Kasumi-1 (cell line): ENCODE measurements at regions not wholly inside any gene's neighbourhood (a gene's known extent, or its start where the extent isn't known, plus 50 kb on each side); places are given as distances from the start of the nearest gene placed in this dataset.
"Not testable (repeated sequence)": the region's sequence is repeated elsewhere in the genome, so short reads cannot be mapped to it uniquely, and the experiment has no call there.

Experiments used
- DNase-seq, 2 experiments: peaks; one replicate each; lab custom pipeline; 2025; lab: John Stamatoyannopoulos, UW

DNA sequence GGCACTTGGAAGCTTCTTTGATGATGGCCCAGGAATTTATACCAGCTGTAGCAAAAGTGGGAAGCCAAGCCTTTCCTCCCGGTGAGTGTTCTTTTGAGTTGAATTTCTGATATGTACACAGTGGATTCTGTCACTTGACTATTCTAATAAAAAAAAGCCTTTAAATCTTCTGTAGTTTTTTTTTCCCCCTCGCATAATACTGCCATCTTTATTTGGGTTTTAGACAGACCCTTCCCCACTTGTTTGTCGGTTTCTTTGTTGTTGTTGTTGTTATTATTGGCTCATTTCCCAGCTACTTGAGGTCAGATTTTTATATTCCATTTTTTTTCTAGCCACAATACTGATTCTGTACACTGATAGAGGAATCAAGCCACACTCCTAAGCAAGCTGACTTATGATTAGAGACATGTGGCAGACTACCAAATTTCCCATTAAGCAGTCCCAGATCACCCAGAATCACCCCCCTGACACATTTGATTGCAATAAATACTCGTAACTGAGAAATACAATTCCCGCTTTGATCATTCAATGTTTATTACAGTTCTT is 122.4 kb upstream of the IL12A start:
- DNase-seq, result no peak

DNA sequence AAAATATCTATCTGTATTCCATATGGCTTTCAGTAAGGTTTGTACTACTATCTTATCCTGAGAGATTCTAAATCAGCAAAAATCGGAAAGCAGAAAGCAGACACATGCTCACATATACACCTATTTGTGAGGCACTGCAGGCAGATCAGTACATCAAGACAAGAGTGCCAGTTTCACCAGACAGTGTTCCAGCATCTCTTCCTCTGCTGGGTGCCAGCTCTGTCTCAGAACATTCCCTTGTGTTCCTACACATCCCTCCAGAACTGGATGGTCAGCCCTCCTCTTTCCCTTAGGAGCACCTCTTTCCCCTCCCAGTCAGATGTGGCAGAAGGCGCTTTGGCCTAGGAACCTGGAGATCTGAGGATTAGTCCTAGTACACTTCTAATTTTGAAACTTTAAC is 121.3 kb upstream of the IL12A start:
- DNase-seq, result no peak

DNA sequence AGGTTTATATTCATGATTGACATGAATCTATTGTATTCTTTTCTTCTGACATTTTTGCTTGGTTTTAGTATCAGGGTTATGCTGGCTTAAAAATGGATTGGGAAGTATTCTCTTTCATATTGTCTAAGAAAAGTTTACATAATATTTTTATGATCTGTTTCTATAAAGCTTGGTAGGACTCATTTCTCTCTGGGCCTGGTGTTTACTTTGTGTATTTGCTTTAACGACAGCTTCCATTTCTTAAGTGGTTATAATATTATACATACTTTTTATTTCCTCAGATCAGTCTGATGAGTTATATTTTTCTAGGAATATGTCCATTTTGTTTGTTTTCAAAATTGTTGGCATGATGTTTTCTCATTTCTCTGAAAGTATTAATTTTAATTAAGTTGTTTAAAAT is 117.9 kb upstream of the IL12A start:
- DNase-seq, result no peak

GRCh38 chr3:159872374-159873109 is 116.1 kb upstream of the IL12A start:
- peak in 1 of 2 experiments; percentile 7 for DNase-seq

GRCh38 chr3:159875116-159875515 is 113.5 kb upstream of the IL12A start:
- DNase-seq, result no peak

GRCh38 chr3:159877924-159878323 is 110.7 kb upstream of the IL12A start:
- no peak for DNase-seq

GRCh38 chr3:159879146-159879545 is 109.5 kb upstream of the IL12A start:
- DNase-seq, result no peak

GRCh38 chr3:159879598-159879997 is 109.0 kb upstream of the IL12A start:
- DNase-seq, result no peak

DNA sequence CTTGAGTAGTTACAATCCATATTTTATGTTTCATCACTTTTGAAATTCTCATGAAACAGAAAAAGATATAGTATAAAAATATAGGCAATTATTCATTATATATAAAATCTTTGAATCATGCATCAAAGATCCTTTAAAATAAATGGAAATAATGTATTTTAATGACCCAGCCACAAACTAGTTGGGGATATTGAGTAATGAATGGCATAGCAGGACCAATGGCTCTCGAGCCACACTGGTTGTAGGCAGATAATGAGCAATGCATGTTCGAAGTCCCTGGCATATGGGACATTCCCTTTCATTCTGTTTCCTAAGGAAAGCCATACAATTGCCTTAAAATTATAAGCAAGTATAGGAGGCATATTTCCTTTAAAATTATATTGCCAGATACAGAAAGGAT is 107.4 kb upstream of the IL12A start:
- no peak for DNase-seq

DNA sequence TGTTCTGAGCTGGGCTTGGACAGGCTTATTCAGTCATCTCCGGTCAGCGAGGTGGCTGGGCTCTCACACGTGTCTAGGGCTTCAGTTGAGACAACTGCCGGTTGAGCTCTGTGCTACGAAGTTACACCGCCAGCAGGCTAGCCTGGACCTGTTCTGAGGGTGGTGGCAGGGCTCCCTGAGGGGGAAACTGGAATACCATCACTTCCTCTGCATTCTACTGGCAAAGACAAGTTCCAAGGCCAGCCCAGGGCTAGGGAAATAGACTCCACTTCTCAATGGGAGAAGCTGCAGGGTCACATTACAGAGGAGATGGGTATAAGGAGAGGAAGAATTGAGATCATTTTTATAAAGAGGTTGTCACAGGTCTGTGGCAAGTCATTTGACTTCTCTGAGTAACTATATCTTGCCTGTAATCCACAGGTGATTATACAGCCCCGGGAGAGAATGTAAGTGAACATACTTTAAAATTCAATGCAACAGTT is 106.8 kb upstream of the IL12A start:
- DNase-seq, result no peak

DNA sequence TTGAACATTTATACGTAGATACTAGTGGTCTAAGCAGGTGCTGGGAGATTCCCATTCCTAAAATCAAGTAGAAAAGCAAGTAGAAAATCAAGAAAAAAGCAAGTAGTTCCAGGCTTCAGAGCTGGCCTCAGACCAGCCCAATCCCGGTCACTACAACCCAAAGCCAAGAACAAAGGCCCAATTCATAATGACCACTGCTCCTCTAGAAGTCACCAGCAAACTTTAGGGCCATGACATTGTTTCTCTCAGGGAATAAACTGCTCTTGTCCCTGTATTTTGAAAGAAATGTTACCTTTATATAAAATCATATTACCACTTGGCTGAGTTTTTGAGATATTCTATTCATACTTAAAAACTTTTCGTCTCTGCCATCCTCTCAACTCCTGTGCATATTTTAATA is 106.3 kb upstream of the IL12A start:
- no peak for DNase-seq

DNA sequence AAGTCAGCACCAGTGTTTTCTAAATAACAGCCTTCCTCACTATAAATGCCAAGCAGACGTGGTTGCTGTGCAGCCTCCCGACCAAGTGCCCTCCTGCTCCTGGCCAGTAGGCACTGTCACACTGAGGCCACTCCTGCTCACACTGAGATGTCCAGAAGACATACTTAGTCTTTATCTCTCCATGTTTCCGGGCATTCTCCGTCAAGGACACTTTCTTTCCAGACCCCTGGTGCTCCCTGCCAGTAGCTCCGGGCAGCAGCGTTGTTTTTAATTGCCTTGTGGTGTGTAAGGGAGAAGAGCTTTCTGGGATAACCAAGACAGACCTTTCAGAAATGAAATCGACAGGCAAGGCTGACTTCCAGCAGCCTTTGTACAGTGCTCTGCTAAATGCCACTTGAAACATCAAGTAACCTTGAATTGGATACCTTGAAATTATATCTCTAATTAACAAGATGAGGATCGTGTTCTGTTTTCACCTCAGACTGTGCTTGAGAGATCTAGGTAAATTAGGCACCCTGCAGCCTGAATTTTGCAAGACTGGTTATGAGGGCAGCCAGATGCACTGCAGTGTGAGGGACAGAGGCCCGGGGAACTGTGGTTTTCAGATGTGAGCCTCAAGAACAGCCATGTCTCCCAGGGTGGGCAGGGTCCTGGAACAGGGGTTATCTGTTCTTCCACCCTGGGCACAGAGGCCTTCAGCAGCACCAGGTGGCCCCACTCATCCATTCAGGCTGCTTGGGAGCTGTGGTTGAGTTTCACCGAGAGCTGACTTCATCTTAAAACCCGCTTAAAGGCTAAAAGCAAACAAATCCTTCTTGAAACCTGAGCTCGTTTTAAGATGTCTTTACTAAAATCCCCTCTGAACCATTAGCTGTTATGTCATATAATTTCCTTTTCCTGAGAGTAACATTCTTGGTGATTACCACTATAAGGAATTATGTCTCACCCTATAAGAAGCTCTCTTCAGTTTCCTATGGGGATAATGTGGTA is 105.5 kb upstream of the IL12A start:
- DNase-seq, result no peak

GRCh38 chr3:159884661-159885402 is 103.8 kb upstream of the IL12A start:
- peak; percentile 40 to 57 for DNase-seq

- no peak for DNase-seq
Measured at GRCh38 chr3:159886050-159886449, 102.6 kb upstream of the IL12A start.

GRCh38 chr3:159886530-159886929 is 102.1 kb upstream of the IL12A start:
- not testable (repeated sequence) for DNase-seq

GRCh38 chr3:159887168-159887567 is 101.5 kb upstream of the IL12A start:
- no peak for DNase-seq

DNA sequence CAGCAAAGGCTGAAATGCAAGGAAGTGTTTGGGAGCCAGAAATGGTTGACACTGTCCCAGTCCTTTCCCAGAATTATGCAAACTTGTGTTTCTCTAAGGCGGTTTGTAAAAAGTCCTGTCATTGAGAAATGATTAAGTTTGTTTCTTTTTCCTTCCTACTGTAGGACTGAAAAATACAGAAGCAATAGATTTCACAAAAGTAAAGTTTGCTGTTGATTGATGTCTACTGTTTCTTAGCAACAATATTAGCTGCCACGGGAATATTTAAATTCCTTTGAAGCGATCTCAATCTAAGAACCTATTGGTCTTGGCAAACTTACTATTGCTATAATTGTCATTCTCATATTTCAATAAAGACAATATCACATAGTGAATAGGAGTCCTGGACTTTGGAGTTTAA is 100.7 kb upstream of the IL12A start:
- DNase-seq, result no peak

GRCh38 chr3:159892171-159892795 is 96.4 kb upstream of the IL12A start:
- no peak for DNase-seq

DNA sequence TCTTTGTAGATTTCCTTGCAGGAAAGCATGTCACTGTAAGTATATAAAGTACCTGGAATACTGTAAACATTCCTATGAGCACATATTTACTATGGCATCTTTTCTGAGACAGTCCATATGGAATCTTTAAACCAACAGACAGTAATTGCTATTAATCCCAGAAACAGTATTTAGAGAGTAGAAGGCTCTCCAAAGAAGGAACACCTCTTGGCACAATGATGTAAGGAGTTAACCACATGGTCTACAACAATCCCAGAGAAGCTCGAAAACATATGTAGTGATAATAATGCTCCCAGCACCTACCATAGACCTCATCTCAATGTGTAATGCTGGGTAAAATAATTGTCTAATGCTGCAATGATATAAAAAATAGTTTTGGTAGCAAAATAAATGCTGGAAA is 95.8 kb upstream of the IL12A start:
- DNase-seq, result no peak

DNA sequence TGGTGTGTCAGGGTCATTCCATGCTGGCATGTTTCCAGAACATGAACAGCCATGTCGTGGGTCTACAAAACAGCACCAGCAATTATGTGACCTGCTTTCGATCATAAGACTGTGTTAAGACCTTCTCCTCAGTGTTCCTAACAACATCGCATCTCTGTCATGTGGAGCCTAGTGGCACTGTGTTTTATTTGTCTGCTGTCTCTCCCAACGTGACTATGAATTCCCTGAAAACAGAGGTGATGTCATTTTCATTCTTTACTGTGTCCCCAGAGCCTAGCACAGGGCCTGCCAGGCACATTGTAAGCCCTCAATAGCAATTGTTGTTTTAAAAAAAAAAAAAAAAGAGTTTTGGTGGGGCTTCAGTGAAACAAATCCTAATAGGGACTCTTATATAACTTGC is 94.2 kb upstream of the IL12A start:
- no peak for DNase-seq

GRCh38 chr3:159895430-159895829 is 93.2 kb upstream of the IL12A start:
- DNase-seq, result no peak

DNA sequence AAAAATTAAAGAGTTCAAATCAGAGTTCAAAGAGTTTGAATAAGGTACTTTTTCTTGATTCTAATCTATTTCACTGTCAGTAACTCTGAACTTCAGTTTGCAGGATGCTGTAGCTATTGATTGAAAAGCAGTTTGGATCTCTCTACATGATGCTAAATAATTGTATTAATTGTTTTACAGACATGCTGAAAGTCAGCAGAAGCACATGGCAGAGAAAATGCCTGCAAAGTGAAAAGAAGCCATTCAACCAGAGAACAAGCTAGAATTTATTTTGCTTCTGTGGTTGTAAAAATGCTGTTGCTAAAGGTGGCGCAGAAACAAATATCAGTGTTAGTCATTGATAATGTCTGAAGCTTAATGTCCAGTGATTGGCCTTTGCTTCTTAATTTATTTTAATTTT is 92.1 kb upstream of the IL12A start:
- no peak for DNase-seq
